H1 (cell line): ENCODE measurements at regions not wholly inside any gene's neighbourhood (a gene's known extent, or its start where the extent isn't known, plus 50 kb on each side); places are given as distances from the start of the nearest gene placed in this dataset.

ENCODE experiments used
- CTCF ChIA-PET: fragments of 300-600 bp; sonication (Branson Sonifier 250); formaldehyde crosslinking; loops from one replicate; lab custom pipeline; 2021; ENCODE audit not compliant: partially characterized antibody; lab: Charles Lee
- POLR2A ChIA-PET: fragments of 300-600 bp; sonication (Branson Sonifier 250); formaldehyde crosslinking; loops from one replicate; lab custom pipeline; 2021; ENCODE audit warnings: inconsistent platforms; ENCODE audit not compliant: partially characterized antibody; lab: Charles Lee
- DNase-seq, 2 experiments: peaks; one replicate each; pipeline versions ENCODE4 v3.0.0 to v3.0.0-alpha.2; 2010 to 2022; ENCODE audit warnings: low spot score in 2 of 2, low read depth in 1 of 2, mixed read lengths in 1 of 2
- FAIRE-seq: peaks from 2 replicates; lab custom pipeline; 2011; peaks lifted over from hg19 to GRCh38; lab: Jason Lieb, UNC
- H2AFZ ChIP-seq: 2 replicates; pipeline ENCODE4 v1.8.1; 2012; ENCODE audit warnings: low read length, inconsistent platforms
- H2AK5ac ChIP-seq: 2 replicates; pipeline ENCODE4 v1.6.1; 2013; ENCODE audit warnings: low read depth, low read length
- H2BK120ac ChIP-seq: replicated peaks from 2 replicates; pipeline ENCODE3; 2013; ENCODE audit warnings: low read depth, low read length, inconsistent platforms
- H2BK12ac ChIP-seq: 2 replicates; pipeline ENCODE4 v1.6.1; 2013; ENCODE audit warnings: low read depth, low read length
- H2BK15ac ChIP-seq: 2 replicates; pipeline ENCODE4 v1.6.1; 2013; ENCODE audit warnings: low read length
- H2BK20ac ChIP-seq: 2 replicates; pipeline ENCODE4 v1.6.1; 2013; ENCODE audit warnings: low read length
- H2BK5ac ChIP-seq: 2 replicates; pipeline ENCODE4 v1.6.1; 2013; ENCODE audit warnings: low read depth, low read length
- H3K14ac ChIP-seq: 2 replicates; pipeline ENCODE4 v1.6.1; 2013; ENCODE audit warnings: inconsistent platforms; ENCODE audit not compliant: insufficient read length
- H3K18ac ChIP-seq: 2 replicates; pipeline ENCODE4 v1.6.1; 2013; ENCODE audit warnings: low read length; ENCODE audit errors: extremely low read depth
- H3K23ac ChIP-seq: 2 replicates; pipeline ENCODE4 v1.6.1; 2013; ENCODE audit warnings: inconsistent platforms; ENCODE audit not compliant: insufficient read length
- H3K23me2 ChIP-seq: 2 replicates; pipeline ENCODE4 v1.6.1; 2013; ENCODE audit warnings: low read depth, low read length
- H3K27ac ChIP-seq: 2 replicates; pipeline ENCODE4 v1.6.1; 2011; ENCODE audit warnings: low read depth, low read length, inconsistent platforms
- H3K27me3 ChIP-seq, 4 experiments: replicated peaks in 1 of 4; 1 replicate in 1 of 4; 2 replicates in 3 of 4; pipeline versions ENCODE4 v1.6.1 to v1.8.1; 2011 to 2013; ENCODE audit warnings: low read length in 3 of 4, mild to moderate bottlenecking in 3 of 4, inconsistent platforms in 2 of 4, mixed read lengths in 2 of 4, moderate library complexity in 1 of 4; ENCODE audit not compliant: control insufficient read depth in 3 of 4, insufficient read depth in 3 of 4; ENCODE audit errors: extremely low read depth in 1 of 4
- H3K36me3 ChIP-seq, 4 experiments: 2 replicates each; pipeline versions ENCODE4 v1.6.1 to v1.8.1; 2011 to 2013; ENCODE audit warnings: mild to moderate bottlenecking in 4 of 4, low read length in 3 of 4, moderate library complexity in 2 of 4, control low read depth in 1 of 4, inconsistent platforms in 1 of 4; ENCODE audit not compliant: insufficient read depth in 4 of 4, control insufficient read depth in 2 of 4
- H3K4ac ChIP-seq: replicated peaks from 2 replicates; pipeline ENCODE3; 2013; ENCODE audit warnings: low read length, low read depth, mixed read lengths, inconsistent platforms; ENCODE audit not compliant: insufficient read length
- H3K4me1 ChIP-seq, 4 experiments: replicated peaks in 1 of 4; 1 replicate in 1 of 4; 2 replicates in 3 of 4; pipeline versions ENCODE4 v1.6.1 to v1.8.1; 2011 to 2013; ENCODE audit warnings: low read length in 3 of 4, inconsistent platforms in 2 of 4, mixed read lengths in 1 of 4; ENCODE audit not compliant: insufficient read depth in 4 of 4, control insufficient read depth in 3 of 4
- H3K4me2 ChIP-seq, 2 experiments: 2 replicates each; pipeline versions ENCODE4 v1.6.1 to v1.8.1; 2011 to 2013; ENCODE audit warnings: low read depth in 2 of 2, low read length in 2 of 2, control low read depth in 1 of 2, inconsistent platforms in 1 of 2, mild to moderate bottlenecking in 1 of 2; ENCODE audit not compliant: insufficient read depth in 1 of 2
- H3K4me3 ChIP-seq, 4 experiments: fragments of 200-600, 300-600 bp in 1 of 4; sonication (generic), shearing (Covaris generic), sonication (Bioruptor Twin) in 1 of 4; 2 replicates each; pipeline versions ENCODE4 v1.5.1 to v1.8.1; 2011 to 2016; ENCODE audit warnings: low read length in 4 of 4, low read depth in 3 of 4, control low read depth in 2 of 4, inconsistent platforms in 2 of 4, mild to moderate bottlenecking in 2 of 4, mixed read lengths in 1 of 4, moderate library complexity in 1 of 4; ENCODE audit not compliant: insufficient read depth in 2 of 4; ENCODE audit errors: extremely low read depth in 1 of 4
- H3K56ac ChIP-seq: replicated peaks from 2 replicates; pipeline ENCODE3; 2013; ENCODE audit warnings: low read depth, mild to moderate bottlenecking, mixed read lengths, low read length, inconsistent platforms; ENCODE audit not compliant: insufficient read length
- H3K79me1 ChIP-seq: 2 replicates; pipeline ENCODE4 v1.6.1; 2013; ENCODE audit warnings: low read depth, low read length, control low read depth
- H3K79me2 ChIP-seq, 2 experiments: 2 replicates each; pipeline versions ENCODE4 v1.6.1 to v1.8.1; 2012 to 2013; ENCODE audit warnings: low read length in 2 of 2, mild to moderate bottlenecking in 2 of 2, inconsistent platforms in 1 of 2; ENCODE audit not compliant: insufficient read depth in 2 of 2, control insufficient read depth in 1 of 2
- H3K9ac ChIP-seq, 4 experiments: replicated peaks in 1 of 4; 1 replicate in 1 of 4; 2 replicates in 3 of 4; pipeline versions ENCODE4 v1.6.1 to v1.8.1; 2011 to 2013; ENCODE audit warnings: low read depth in 3 of 4, low read length in 3 of 4, control low read depth in 2 of 4, mild to moderate bottlenecking in 2 of 4, moderate library complexity in 2 of 4, inconsistent platforms in 1 of 4; ENCODE audit errors: extremely low read depth in 1 of 4
- H3K9me3 ChIP-seq, 2 experiments: 2 replicates each; pipeline versions ENCODE4 v1.6.1 to v1.8.1; 2012 to 2013; ENCODE audit warnings: mild to moderate bottlenecking in 2 of 2, moderate library complexity in 2 of 2, control low read depth in 1 of 2, inconsistent platforms in 1 of 2, low read depth in 1 of 2, low read length in 1 of 2, mixed read lengths in 1 of 2; ENCODE audit not compliant: insufficient read depth in 2 of 2
- H4K20me1 ChIP-seq, 2 experiments: replicated peaks in 1 of 2; 2 replicates each; pipeline versions ENCODE3 to v1.8.1; 2011 to 2013; ENCODE audit warnings: inconsistent platforms in 2 of 2, low read length in 2 of 2, mild to moderate bottlenecking in 1 of 2; ENCODE audit not compliant: insufficient read depth in 2 of 2, control insufficient read depth in 1 of 2
- H4K5ac ChIP-seq: 2 replicates; pipeline ENCODE4 v1.6.1; 2013; ENCODE audit warnings: low read length, low read depth, mixed read lengths, inconsistent platforms; ENCODE audit not compliant: insufficient read length
- H4K8ac ChIP-seq: 2 replicates; pipeline ENCODE4 v1.8.0; 2013; ENCODE audit warnings: mild to moderate bottlenecking, moderate library complexity, low read length, inconsistent platforms; ENCODE audit not compliant: insufficient read depth; ENCODE audit errors: extremely low read depth
- H4K91ac ChIP-seq: replicated peaks from 2 replicates; pipeline ENCODE3; 2013; ENCODE audit warnings: low read length, mixed read lengths, inconsistent platforms; ENCODE audit not compliant: insufficient read length
- GABPA ChIP-seq: IDR thresholded peaks from 2 replicates; pipeline ENCODE4 v1.6.1; 2011; ENCODE audit warnings: mild to moderate bottlenecking, low read length, moderate library complexity, borderline replicate concordance; ENCODE audit not compliant: insufficient read depth
- GTF2F1 ChIP-seq: IDR thresholded peaks from 2 replicates; pipeline ENCODE4 v1.6.1; 2012; ENCODE audit warnings: low read depth, low read length, improper control_type of control experiment, borderline replicate concordance
- RNF2 ChIP-seq: fragments of 200-900, 300-1000 bp; sonication (generic); IDR thresholded peaks from 2 replicates; pipeline ENCODE4 v1.7.1; 2016; ENCODE audit warnings: borderline replicate concordance, low read depth, mild to moderate bottlenecking, antibody characterized with exemption, low read length; ENCODE audit not compliant: poor library complexity, severe bottlenecking; ENCODE audit errors: missing control alignments
- TAF1 ChIP-seq: IDR thresholded peaks from 2 replicates; pipeline ENCODE4 v1.6.1; 2011; ENCODE audit warnings: mild to moderate bottlenecking, low read depth, low read length
- ZNF274 ChIP-seq: IDR thresholded peaks from 2 replicates; pipeline ENCODE4 v1.7.0; 2012; ENCODE audit warnings: low read length, borderline replicate concordance; ENCODE audit errors: extremely low read depth
- WGBS, 2 experiments: shearing (Covaris generic) in 1 of 2; methylation state at CpG; one replicate each; pipeline versions ENCODE4 v1.1.6 to v1.1.7; 2013 to 2015; ENCODE audit warnings: low lambda C conversion rate in 2 of 2, mixed read lengths in 2 of 2, inconsistent platforms in 1 of 2, low coverage in 1 of 2, missing lambda C conversion rate in 1 of 2; ENCODE audit not compliant: insufficient replicate concordance in 2 of 2, insufficient coverage in 1 of 2, insufficient read length in 1 of 2; ENCODE audit errors: extremely low coverage in 1 of 2, missing lambda C conversion rate in 1 of 2; 5-methylcytosine and 5-hydroxymethylcytosine counted together

- Histone ChIP-seq H2AFZ (no peak overlapping the region), H2BK15ac (no peak overlapping the region), H2AK5ac (no peak overlapping the region), H3K79me1 (no peaks in the 10 kb centered on the region), H4K5ac (no peak overlapping the region), H4K20me1 (no peaks in the 10 kb centered on the region), H4K8ac (no peak overlapping the region), H3K27ac (no peak overlapping the region), H3K9me3 (no peaks in the 10 kb centered on the region), H3K9ac (no peak overlapping the region), H3K18ac (no peak overlapping the region), H4K91ac (no peak overlapping the region), H2BK120ac (no peak overlapping the region), H3K27me3 (no peaks in the 10 kb centered on the region; a peak in 1 of 7 replicates), H3K4me2 (no peak overlapping the region), H3K23me2 (no peaks in the 10 kb centered on the region), H3K4ac (no peak overlapping the region), H3K14ac (no peak overlapping the region), H3K4me3 (no peak overlapping the region), H3K23ac (no peak overlapping the region), H3K4me1 (no peaks in the 10 kb centered on the region), H3K36me3 (no peaks in the 10 kb centered on the region), H3K79me2 (no peaks in the 10 kb centered on the region), H3K56ac (no peak overlapping the region), H2BK12ac (no peak overlapping the region), H2BK20ac (no peak overlapping the region), H2BK5ac (no peak overlapping the region)
- no peak for TF ChIP-seq GTF2F1
- no peak for TF ChIP-seq ZNF274
- no peak for TF ChIP-seq GABPA
- no peak for TF ChIP-seq RNF2
- no peak for TF ChIP-seq TAF1
- POLR2A ChIA-PET, result no interaction called here
- DNase-seq (no peak), FAIRE-seq (no peak)
- WGBS, 2 experiments, result 88% methylated on average over 4 of the region's 4 CpGs; no CpG with 5 or more reads in 1 of the 2 experiments
- CTCF ChIA-PET, result no interaction called here
Observed at GRCh38 chr2:145325485-145325884, 805.6 kb upstream of the ZEB2 start.
